SK-N-SH treated with all-trans-retinoic acid at 6 μM for 48 hours (cell line): ENCODE measurements at regions not wholly inside any gene's neighbourhood (a gene's known extent, or its start where the extent isn't known, plus 50 kb on each side); places are given as distances from the start of the nearest gene placed in this dataset.

Experiments used
- ESRRG ChIP-seq: fragments of 250-450 bp; sonication (Bioruptor Pico); IDR thresholded peaks from 2 replicates; pipeline ENCODE4 v1.6.1; 2021; ENCODE audit warnings: mild to moderate bottlenecking
- OSR1 ChIP-seq: fragments of 250-450 bp; sonication (Bioruptor Pico); IDR thresholded peaks from 2 replicates; pipeline ENCODE4 v1.8.0; 2022; ENCODE audit warnings: moderate library complexity, mild to moderate bottlenecking, inconsistent platforms
- ZC3H10 ChIP-seq: fragments of 250-450 bp; sonication (Bioruptor Pico); IDR thresholded peaks from 2 replicates; pipeline ENCODE4 v1.5.1; 2021; ENCODE audit warnings: mild to moderate bottlenecking, moderate library complexity
- ZNF70 ChIP-seq: fragments of 450-650 bp; formaldehyde crosslinking; IDR thresholded peaks from 2 replicates; pipeline ENCODE4 v1.5.0; 2020; ENCODE audit warnings: mild to moderate bottlenecking, moderate library complexity
- TF ChIP-seq, protein P1 (sequence below): fragments of 250-450 bp; sonication (Bioruptor Pico); IDR thresholded peaks from 2 replicates; pipeline ENCODE4 v1.5.0; 2020; ENCODE audit warnings: mild to moderate bottlenecking, moderate library complexity

GRCh38 chrX:476724-477075, 90.0 kb upstream of the PPP2R3B start:
- TF ChIP-seq, protein P1, sequence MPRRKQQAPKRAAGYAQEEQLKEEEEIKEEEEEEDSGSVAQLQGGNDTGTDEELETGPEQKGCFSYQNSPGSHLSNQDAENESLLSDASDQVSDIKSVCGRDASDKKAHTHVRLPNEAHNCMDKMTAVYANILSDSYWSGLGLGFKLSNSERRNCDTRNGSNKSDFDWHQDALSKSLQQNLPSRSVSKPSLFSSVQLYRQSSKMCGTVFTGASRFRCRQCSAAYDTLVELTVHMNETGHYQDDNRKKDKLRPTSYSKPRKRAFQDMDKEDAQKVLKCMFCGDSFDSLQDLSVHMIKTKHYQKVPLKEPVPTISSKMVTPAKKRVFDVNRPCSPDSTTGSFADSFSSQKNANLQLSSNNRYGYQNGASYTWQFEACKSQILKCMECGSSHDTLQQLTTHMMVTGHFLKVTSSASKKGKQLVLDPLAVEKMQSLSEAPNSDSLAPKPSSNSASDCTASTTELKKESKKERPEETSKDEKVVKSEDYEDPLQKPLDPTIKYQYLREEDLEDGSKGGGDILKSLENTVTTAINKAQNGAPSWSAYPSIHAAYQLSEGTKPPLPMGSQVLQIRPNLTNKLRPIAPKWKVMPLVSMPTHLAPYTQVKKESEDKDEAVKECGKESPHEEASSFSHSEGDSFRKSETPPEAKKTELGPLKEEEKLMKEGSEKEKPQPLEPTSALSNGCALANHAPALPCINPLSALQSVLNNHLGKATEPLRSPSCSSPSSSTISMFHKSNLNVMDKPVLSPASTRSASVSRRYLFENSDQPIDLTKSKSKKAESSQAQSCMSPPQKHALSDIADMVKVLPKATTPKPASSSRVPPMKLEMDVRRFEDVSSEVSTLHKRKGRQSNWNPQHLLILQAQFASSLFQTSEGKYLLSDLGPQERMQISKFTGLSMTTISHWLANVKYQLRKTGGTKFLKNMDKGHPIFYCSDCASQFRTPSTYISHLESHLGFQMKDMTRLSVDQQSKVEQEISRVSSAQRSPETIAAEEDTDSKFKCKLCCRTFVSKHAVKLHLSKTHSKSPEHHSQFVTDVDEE (CRISPR knock-in tag) = no peak
- TF ChIP-seq OSR1 (CRISPR knock-in tag) = no peak
- TF ChIP-seq ESRRG (CRISPR knock-in tag) = no peak
- TF ChIP-seq ZC3H10 (CRISPR knock-in tag) = no peak
- no peak for TF ChIP-seq ZNF70 (CRISPR knock-in tag)
